Gastrocnemius medialis (tissue), 4 donors: ENCODE measurements at regions not wholly inside any gene's neighbourhood (a gene's known extent, or its start where the extent isn't known, plus 50 kb on each side); places are given as distances from the start of the nearest gene placed in this dataset.

Experiments
- ATAC-seq, 2 donors: fragments of 150-250 bp; one replicate each; pipeline ENCODE4 v1.9.1; 2016
- DNase-seq, 2 donors: peaks; one replicate each; pipeline ENCODE4 v3.0.0-alpha.2; 2019
- H3K27ac ChIP-seq, 4 donors: fragments of 200-600 bp; sonication (generic); 1 replicate in 1 of 4; 2 replicates in 3 of 4; pipeline ENCODE4 v1.5.1; 2016 to 2018; ENCODE audit warnings: mild to moderate bottlenecking in 2 of 4, moderate library complexity in 1 of 4
- H3K27me3 ChIP-seq, 3 donors: fragments of 200-600 bp; sonication (generic) in 2 of 3; 1 replicate in 1 of 3; 2 replicates in 2 of 3; pipeline versions ENCODE4 v1.5.1 to v1.6.0; 2016 to 2019; ENCODE audit warnings: mild to moderate bottlenecking in 1 of 3, moderate library complexity in 1 of 3
- H3K36me3 ChIP-seq, 2 donors: fragments of 200-600 bp; sonication (generic) in 1 of 2; one replicate each; pipeline ENCODE4 v1.5.1; 2017 to 2018
- H3K4me1 ChIP-seq, 2 donors: fragments of 200-600 bp; sonication (generic) in 1 of 2; one replicate each; pipeline ENCODE4 v1.5.1; 2016 to 2017; ENCODE audit warnings: mild to moderate bottlenecking in 2 of 2
- H3K4me3 ChIP-seq, 4 donors: fragments of 200-600 bp; sonication (generic) in 3 of 4; 1 replicate in 1 of 4; 2 replicates in 3 of 4; pipeline ENCODE4 v1.5.1; 2016 to 2019; ENCODE audit warnings: mild to moderate bottlenecking in 2 of 4
- H3K9me3 ChIP-seq, 3 donors: fragments of 200-600 bp; sonication (generic) in 2 of 3; 1 replicate in 1 of 3; 2 replicates in 2 of 3; pipeline ENCODE4 v1.5.1; 2016 to 2019
- POLR2A ChIP-seq, 2 donors: fragments of 450-650 bp; IDR thresholded peaks; one replicate each; pipeline ENCODE4 v1.6.1; 2017; ENCODE audit warnings: antibody characterized with exemption in 2 of 2, mild to moderate bottlenecking in 2 of 2, moderate library complexity in 2 of 2
- in situ Hi-C, 4 donors: fragments of 200-750 bp; cut with MboI; loops; one replicate each; pipeline versions ENCODE4 v1.15.0 to v1.8.0; 2017; ENCODE audit warnings: low sequenced_read_pairs in 4 of 4
- intact Hi-C: fragments of 100-400 bp; cut with DNase I; formaldehyde crosslinking; loops from one replicate; pipeline ENCODE4 v1.15.1; 2023; ENCODE audit warnings: low total_unique reads
- TF ChIP-seq, protein P1 (sequence below), 5 experiments: fragments of 450-650 bp in 3 of 5; fragments of 200-600 bp in 2 of 5; sonication (generic) in 2 of 5; IDR thresholded peaks in 4 of 5; conservative IDR thresholded peaks in 1 of 5; 1 replicate in 4 of 5; 2 replicates in 1 of 5; pipeline ENCODE4 v1.5.1; 2016 to 2019; ENCODE audit warnings: antibody characterized with exemption in 5 of 5, mild to moderate bottlenecking in 3 of 5, moderate library complexity in 3 of 5

DNA sequence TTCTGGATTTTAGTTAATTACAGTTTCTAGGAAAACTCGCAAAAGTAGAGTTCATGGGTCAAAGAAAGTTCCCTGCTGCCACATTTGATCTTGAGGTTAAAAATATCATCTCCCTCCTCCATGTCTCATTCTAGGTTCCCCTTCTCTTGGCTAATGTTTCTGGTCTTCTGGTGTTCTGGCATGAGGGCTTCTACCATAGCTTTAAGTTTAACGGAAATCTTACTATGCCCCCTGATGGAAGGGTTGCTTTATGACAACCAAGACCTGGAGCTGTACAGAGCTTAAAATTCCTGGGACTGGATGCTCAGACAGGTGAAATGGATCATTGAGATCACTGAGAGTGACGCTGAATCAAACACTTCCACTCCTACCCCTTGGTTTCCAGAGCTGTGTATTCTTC, 1881.7 kb downstream of the MRPL39 start:
- no peak for DNase-seq
- intact Hi-C loops (no loop called here), in situ Hi-C loops (no loop called here)
- no peak overlapping the region for H3K27ac ChIP-seq
- no peaks in the 10 kb centered on the region for H3K36me3 ChIP-seq
- H3K4me3 ChIP-seq: no peak overlapping the region
- TF ChIP-seq, protein P1, sequence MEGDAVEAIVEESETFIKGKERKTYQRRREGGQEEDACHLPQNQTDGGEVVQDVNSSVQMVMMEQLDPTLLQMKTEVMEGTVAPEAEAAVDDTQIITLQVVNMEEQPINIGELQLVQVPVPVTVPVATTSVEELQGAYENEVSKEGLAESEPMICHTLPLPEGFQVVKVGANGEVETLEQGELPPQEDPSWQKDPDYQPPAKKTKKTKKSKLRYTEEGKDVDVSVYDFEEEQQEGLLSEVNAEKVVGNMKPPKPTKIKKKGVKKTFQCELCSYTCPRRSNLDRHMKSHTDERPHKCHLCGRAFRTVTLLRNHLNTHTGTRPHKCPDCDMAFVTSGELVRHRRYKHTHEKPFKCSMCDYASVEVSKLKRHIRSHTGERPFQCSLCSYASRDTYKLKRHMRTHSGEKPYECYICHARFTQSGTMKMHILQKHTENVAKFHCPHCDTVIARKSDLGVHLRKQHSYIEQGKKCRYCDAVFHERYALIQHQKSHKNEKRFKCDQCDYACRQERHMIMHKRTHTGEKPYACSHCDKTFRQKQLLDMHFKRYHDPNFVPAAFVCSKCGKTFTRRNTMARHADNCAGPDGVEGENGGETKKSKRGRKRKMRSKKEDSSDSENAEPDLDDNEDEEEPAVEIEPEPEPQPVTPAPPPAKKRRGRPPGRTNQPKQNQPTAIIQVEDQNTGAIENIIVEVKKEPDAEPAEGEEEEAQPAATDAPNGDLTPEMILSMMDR (IDR thresholded peaks at IDR 0.05 in 4 of 5, conservative IDR thresholded peaks at IDR 0.05 in 1 of 5): no peak
- TF ChIP-seq POLR2A (IDR thresholded peaks at IDR 0.05): no peak
- no peaks in the 10 kb centered on the region for H3K9me3 ChIP-seq
- no peaks in the 10 kb centered on the region for H3K27me3 ChIP-seq
- no peaks in the 10 kb centered on the region for H3K4me1 ChIP-seq
- no peak for ATAC-seq

DNA sequence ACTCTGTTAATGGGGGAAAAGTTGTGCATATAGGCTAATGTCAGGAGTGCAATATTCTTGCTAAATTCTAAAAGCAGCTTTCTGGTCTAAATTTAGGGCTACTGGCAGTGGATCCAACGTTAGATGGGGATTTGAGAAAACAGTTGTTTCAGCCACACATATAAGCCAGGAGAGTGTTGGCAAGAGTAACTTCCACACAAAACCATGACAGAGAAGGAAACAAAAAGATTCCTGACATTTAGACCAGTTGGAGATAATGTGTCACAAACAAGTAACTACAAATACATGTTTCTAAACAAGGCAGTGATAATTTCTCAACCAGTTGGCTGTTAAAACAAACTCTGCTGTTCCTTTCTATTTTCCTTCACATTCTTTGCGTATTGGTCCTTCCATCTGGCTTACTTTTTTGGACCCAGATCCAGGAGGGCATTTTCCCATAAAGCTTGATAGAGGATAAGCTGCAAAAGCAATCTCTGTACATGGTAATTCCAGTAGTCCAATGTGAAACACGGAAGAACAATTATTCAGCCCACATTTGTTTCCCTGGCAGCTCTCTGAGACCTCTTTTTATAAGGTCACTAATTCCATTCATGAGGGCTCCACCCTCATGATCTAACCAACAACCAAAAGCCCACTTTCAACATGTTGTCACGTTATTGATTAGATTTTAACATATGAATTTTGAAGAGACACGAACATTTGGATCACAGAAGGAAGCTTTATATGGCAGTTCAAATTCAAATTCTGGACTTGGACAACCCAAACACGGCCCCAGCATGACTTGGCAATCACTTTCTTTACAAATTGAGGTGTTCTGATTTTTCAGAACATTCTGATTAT, 1888.6 kb downstream of the MRPL39 start:
- H3K27me3 ChIP-seq: no peaks in the 10 kb centered on the region
- H3K4me1 ChIP-seq: no peaks in the 10 kb centered on the region
- no peaks in the 10 kb centered on the region for H3K9me3 ChIP-seq
- TF ChIP-seq POLR2A (IDR thresholded peaks at IDR 0.05): no peak
- TF ChIP-seq, protein P1 (IDR thresholded peaks at IDR 0.05 in 4 of 5, conservative IDR thresholded peaks at IDR 0.05 in 1 of 5): no peak
- ATAC-seq (no peak), DNase-seq (no peak)
- no peak overlapping the region for H3K27ac ChIP-seq
- no peaks in the 10 kb centered on the region for H3K36me3 ChIP-seq
- in situ Hi-C loops (no loop called here), intact Hi-C loops (no loop called here)
- no peak overlapping the region for H3K4me3 ChIP-seq

DNA sequence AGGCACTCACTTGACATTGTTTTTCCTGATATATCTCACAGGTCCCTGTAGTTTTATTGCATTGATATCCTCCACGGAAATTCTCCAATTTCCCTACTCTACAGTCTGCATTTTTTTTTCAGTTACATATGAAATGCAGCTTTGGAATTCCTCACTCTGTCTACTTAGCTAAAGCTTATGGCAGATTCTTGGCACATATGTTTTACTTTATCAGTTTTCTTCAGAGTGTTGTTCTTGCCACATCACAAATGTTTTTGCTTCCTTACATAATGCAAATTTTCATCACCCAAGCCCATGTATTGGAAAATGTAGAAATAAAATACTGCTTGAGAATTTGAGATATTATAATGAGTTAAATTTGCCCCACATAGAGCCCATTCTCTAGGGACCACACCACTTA, 1895.1 kb downstream of the MRPL39 start:
- H3K27me3 ChIP-seq: no peaks in the 10 kb centered on the region
- no peak for DNase-seq
- no peak for TF ChIP-seq POLR2A (IDR thresholded peaks at IDR 0.05)
- TF ChIP-seq, protein P1 (IDR thresholded peaks at IDR 0.05 in 4 of 5, conservative IDR thresholded peaks at IDR 0.05 in 1 of 5): no peak
- in situ Hi-C loops: no loop called here
- intact Hi-C loops: no loop called here
- H3K4me1 ChIP-seq: no peaks in the 10 kb centered on the region
- H3K27ac ChIP-seq: no peak overlapping the region
- H3K36me3 ChIP-seq: no peaks in the 10 kb centered on the region
- no peak overlapping the region for H3K4me3 ChIP-seq
- H3K9me3 ChIP-seq: peaks cover 0 to 4% (median 0%) of the 10 kb centered on the region in 3 donors
- no peak for ATAC-seq

DNA sequence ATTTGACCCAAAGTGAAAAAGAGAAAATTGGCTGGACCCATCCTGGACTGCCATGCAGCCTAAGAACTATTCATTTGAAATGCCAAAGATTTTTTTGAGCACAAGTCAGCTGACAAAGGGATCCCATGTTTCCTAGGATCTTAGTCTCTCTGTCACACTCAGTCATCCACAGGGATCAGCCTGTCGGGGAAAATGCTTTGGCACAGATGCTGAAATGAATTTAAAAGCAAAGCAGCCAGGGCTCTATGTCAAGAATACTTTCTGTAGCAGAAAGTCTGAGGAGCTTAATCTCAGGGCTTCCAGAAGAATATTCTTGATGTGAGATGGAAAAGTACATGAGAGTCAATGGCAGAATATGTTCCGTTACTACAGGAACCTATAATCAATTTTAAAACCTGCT, 1900.8 kb downstream of the MRPL39 start:
- intact Hi-C loops (no loop called here), in situ Hi-C loops (no loop called here)
- no peaks in the 10 kb centered on the region for H3K36me3 ChIP-seq
- TF ChIP-seq, protein P1 (IDR thresholded peaks at IDR 0.05 in 4 of 5, conservative IDR thresholded peaks at IDR 0.05 in 1 of 5): no peak
- TF ChIP-seq POLR2A (IDR thresholded peaks at IDR 0.05): no peak
- no peaks in the 10 kb centered on the region for H3K27me3 ChIP-seq
- H3K4me1 ChIP-seq: no peaks in the 10 kb centered on the region
- H3K9me3 ChIP-seq: no peaks in the 10 kb centered on the region
- H3K4me3 ChIP-seq: no peak overlapping the region
- H3K27ac ChIP-seq: no peak overlapping the region
- DNase-seq (no peak), ATAC-seq (no peak)
